HepG2 (cell line): ENCODE measurements at regions not wholly inside any gene's neighbourhood (a gene's known extent, or its start where the extent isn't known, plus 50 kb on each side); places are given as distances from the start of the nearest gene placed in this dataset.

Source experiments
- ARNT2 ChIP-seq: sonication (generic); formaldehyde crosslinking; IDR thresholded peaks from 2 replicates; pipeline ENCODE4 v1.8.0; 2022; ENCODE audit warnings: mild to moderate bottlenecking, low read depth, missing genetic modification reagents, moderate library complexity
- CBX1 ChIP-seq: IDR thresholded peaks from one replicate; pipeline ENCODE4 v1.6.1; 2016; ENCODE audit warnings: antibody characterized with exemption, low read depth
- CBX5 ChIP-seq: sonication (generic); formaldehyde crosslinking; IDR thresholded peaks from 2 replicates; pipeline ENCODE4 v1.4.0; 2020; ENCODE audit warnings: missing genetic modification reagents, borderline replicate concordance
- DMAP1 ChIP-seq: IDR thresholded peaks from 2 replicates; pipeline ENCODE4 v1.6.1; 2016
- FIP1L1 ChIP-seq: fragments of 200-400 bp; formaldehyde crosslinking; IDR thresholded peaks from 2 replicates; pipeline ENCODE4 v1.6.1; 2018; ENCODE audit warnings: low read depth, mild to moderate bottlenecking, low read length, moderate library complexity, borderline replicate concordance; ENCODE audit not compliant: insufficient read depth
- FOXO1 ChIP-seq: sonication (generic); formaldehyde crosslinking; IDR thresholded peaks from 2 replicates; pipeline ENCODE4 v1.4.0; 2020; ENCODE audit warnings: missing genetic modification reagents
- GATAD1 ChIP-seq: IDR thresholded peaks from 2 replicates; pipeline ENCODE4 v1.6.1; 2016; ENCODE audit warnings: missing genetic modification reagents, missing compliant biosample characterization
- HDAC6 ChIP-seq: fragments of 200-600 bp; sonication (generic); IDR thresholded peaks from 2 replicates; pipeline ENCODE4 v1.7.0; 2017; ENCODE audit warnings: mild to moderate bottlenecking, antibody characterized with exemption, low read length, low read depth
- HNRNPK ChIP-seq: fragments of 200-400 bp; formaldehyde crosslinking; IDR thresholded peaks from 2 replicates; pipeline ENCODE4 v1.6.1; 2018; ENCODE audit warnings: low read length, low read depth, moderate library complexity, mild to moderate bottlenecking; ENCODE audit not compliant: poor library complexity, severe bottlenecking
- POLR2G ChIP-seq: fragments of 200-400 bp; formaldehyde crosslinking; IDR thresholded peaks from 2 replicates; pipeline ENCODE4 v1.6.1; 2018; ENCODE audit warnings: mild to moderate bottlenecking, low read depth, low read length, moderate library complexity
- RARA ChIP-seq: IDR thresholded peaks from 2 replicates; pipeline ENCODE4 v1.6.1; 2016; ENCODE audit warnings: missing genetic modification reagents, missing compliant biosample characterization
- ZNF12 ChIP-seq: sonication (generic); formaldehyde crosslinking; IDR thresholded peaks from 2 replicates; pipeline ENCODE4 v1.5.0; 2020; ENCODE audit warnings: missing genetic modification reagents
- ZNF225 ChIP-seq: sonication (generic); formaldehyde crosslinking; IDR thresholded peaks from 2 replicates; pipeline ENCODE4 v1.4.0; 2020; ENCODE audit warnings: mild to moderate bottlenecking, missing genetic modification reagents
- ZNF292 ChIP-seq: sonication (generic); formaldehyde crosslinking; IDR thresholded peaks from 2 replicates; pipeline ENCODE4 v1.8.1; 2022; ENCODE audit warnings: mild to moderate bottlenecking, low read depth, missing genetic modification reagents, borderline replicate concordance
- ZNF343 ChIP-seq: sonication (generic); formaldehyde crosslinking; IDR thresholded peaks from 2 replicates; pipeline ENCODE4 v1.4.0; 2020; ENCODE audit warnings: mild to moderate bottlenecking, missing genetic modification reagents
- ZNF547 ChIP-seq: sonication (generic); formaldehyde crosslinking; IDR thresholded peaks from 2 replicates; pipeline ENCODE4 v1.5.1; 2020; ENCODE audit warnings: mild to moderate bottlenecking, missing genetic modification reagents
- ZNF644 ChIP-seq: IDR thresholded peaks from 2 replicates; pipeline ENCODE4 v1.6.1; 2016; ENCODE audit warnings: low read depth
- ZNF746 ChIP-seq: sonication (generic); formaldehyde crosslinking; IDR thresholded peaks from 2 replicates; pipeline ENCODE4 v1.8.0; 2022; ENCODE audit warnings: mild to moderate bottlenecking, missing genetic modification reagents
- ZNF747 ChIP-seq: sonication (generic); formaldehyde crosslinking; IDR thresholded peaks from 2 replicates; pipeline ENCODE4 v1.8.1; 2023; ENCODE audit warnings: missing genetic modification reagents, mild to moderate bottlenecking, borderline replicate concordance
- ZNF83 ChIP-seq: sonication (generic); formaldehyde crosslinking; IDR thresholded peaks from 2 replicates; pipeline ENCODE4 v1.4.0; 2020; ENCODE audit warnings: missing genetic modification reagents, mild to moderate bottlenecking, borderline replicate concordance
- ZNF841 ChIP-seq: sonication (generic); formaldehyde crosslinking; IDR thresholded peaks from 2 replicates; pipeline ENCODE4 v1.8.1; 2023; ENCODE audit warnings: missing genetic modification reagents, borderline replicate concordance
- ZSCAN30 ChIP-seq: sonication (generic); formaldehyde crosslinking; IDR thresholded peaks from 2 replicates; pipeline ENCODE4 v1.5.0; 2020; ENCODE audit warnings: mild to moderate bottlenecking, missing genetic modification reagents
- ZSCAN31 ChIP-seq: sonication (generic); formaldehyde crosslinking; IDR thresholded peaks from 2 replicates; pipeline ENCODE4 v1.5.0; 2020; ENCODE audit warnings: low read depth, mild to moderate bottlenecking, missing genetic modification reagents
- TF ChIP-seq, protein P1 (sequence below): sonication (generic); formaldehyde crosslinking; IDR thresholded peaks from 2 replicates; pipeline ENCODE4 v1.5.0; 2020; ENCODE audit warnings: missing genetic modification reagents
- TF ChIP-seq, protein P2 (sequence below): sonication (generic); formaldehyde crosslinking; IDR thresholded peaks from 2 replicates; pipeline ENCODE4 v1.4.0; 2020; ENCODE audit warnings: missing genetic modification reagents
- TF ChIP-seq, protein P3 (sequence below): sonication (generic); formaldehyde crosslinking; IDR thresholded peaks from 2 replicates; pipeline ENCODE4 v1.5.1; 2020; ENCODE audit warnings: mild to moderate bottlenecking, missing genetic modification reagents, borderline replicate concordance
- TF ChIP-seq, protein P4 (sequence below): sonication (generic); formaldehyde crosslinking; IDR thresholded peaks from 2 replicates; pipeline ENCODE4 v1.5.0; 2020; ENCODE audit warnings: missing genetic modification reagents

GRCh38 chr5:96117771-96118651 lies 156.4 kb upstream of the ELL2 start (continued):
- TF ChIP-seq, protein P1, sequence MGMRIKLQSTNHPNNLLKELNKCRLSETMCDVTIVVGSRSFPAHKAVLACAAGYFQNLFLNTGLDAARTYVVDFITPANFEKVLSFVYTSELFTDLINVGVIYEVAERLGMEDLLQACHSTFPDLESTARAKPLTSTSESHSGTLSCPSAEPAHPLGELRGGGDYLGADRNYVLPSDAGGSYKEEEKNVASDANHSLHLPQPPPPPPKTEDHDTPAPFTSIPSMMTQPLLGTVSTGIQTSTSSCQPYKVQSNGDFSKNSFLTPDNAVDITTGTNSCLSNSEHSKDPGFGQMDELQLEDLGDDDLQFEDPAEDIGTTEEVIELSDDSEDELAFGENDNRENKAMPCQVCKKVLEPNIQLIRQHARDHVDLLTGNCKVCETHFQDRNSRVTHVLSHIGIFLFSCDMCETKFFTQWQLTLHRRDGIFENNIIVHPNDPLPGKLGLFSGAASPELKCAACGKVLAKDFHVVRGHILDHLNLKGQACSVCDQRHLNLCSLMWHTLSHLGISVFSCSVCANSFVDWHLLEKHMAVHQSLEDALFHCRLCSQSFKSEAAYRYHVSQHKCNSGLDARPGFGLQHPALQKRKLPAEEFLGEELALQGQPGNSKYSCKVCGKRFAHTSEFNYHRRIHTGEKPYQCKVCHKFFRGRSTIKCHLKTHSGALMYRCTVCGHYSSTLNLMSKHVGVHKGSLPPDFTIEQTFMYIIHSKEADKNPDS, result no peak
- no peak for TF ChIP-seq CBX1
- TF ChIP-seq ARNT2 (CRISPR knock-in tag), result no peak
- no peak for TF ChIP-seq ZNF292 (CRISPR knock-in tag)
- TF ChIP-seq ZNF841, result no peak
- no peak for TF ChIP-seq ZNF746
- TF ChIP-seq, protein P2, sequence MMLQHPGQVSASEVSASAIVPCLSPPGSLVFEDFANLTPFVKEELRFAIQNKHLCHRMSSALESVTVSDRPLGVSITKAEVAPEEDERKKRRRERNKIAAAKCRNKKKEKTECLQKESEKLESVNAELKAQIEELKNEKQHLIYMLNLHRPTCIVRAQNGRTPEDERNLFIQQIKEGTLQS, result peak; percentile 30; the same call in 1 of the 2 replicates
- TF ChIP-seq GATAD1, result peak; percentile 27; the same call in 1 of the 2 replicates
- peak; percentile 97 for TF ChIP-seq ZNF644 (CRISPR knock-in tag)
- TF ChIP-seq RARA (CRISPR knock-in tag), result peak; percentile 81
- TF ChIP-seq ZNF225, result no peak
- no peak for TF ChIP-seq HNRNPK
- TF ChIP-seq ZNF83 (CRISPR knock-in tag), result no peak
- no peak for TF ChIP-seq POLR2G
- no peak for TF ChIP-seq ZNF12 (CRISPR knock-in tag)
- TF ChIP-seq, protein P3, sequence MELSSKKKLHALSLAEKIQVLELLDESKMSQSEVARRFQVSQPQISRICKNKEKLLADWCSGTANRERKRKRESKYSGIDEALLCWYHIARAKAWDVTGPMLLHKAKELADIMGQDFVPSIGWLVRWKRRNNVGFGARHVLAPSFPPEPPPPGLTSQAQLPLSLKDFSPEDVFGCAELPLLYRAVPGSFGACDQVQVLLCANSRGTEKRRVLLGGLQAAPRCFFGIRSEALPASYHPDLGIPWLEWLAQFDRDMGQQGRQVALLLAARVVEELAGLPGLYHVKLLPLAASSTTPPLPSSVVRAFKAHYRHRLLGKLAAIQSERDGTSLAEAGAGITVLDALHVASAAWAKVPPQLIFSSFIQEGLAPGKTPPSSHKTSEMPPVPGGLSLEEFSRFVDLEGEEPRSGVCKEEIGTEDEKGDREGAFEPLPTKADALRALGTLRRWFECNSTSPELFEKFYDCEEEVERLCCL (CRISPR knock-in tag), result no peak
- TF ChIP-seq ZNF547 (CRISPR knock-in tag), result no peak
- no peak for TF ChIP-seq HDAC6
- TF ChIP-seq, protein P4, sequence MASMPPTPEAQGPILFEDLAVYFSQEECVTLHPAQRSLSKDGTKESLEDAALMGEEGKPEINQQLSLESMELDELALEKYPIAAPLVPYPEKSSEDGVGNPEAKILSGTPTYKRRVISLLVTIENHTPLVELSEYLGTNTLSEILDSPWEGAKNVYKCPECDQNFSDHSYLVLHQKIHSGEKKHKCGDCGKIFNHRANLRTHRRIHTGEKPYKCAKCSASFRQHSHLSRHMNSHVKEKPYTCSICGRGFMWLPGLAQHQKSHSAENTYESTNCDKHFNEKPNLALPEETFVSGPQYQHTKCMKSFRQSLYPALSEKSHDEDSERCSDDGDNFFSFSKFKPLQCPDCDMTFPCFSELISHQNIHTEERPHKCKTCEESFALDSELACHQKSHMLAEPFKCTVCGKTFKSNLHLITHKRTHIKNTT (CRISPR knock-in tag), result no peak
- TF ChIP-seq FIP1L1, result no peak
- no peak for TF ChIP-seq ZSCAN30 (CRISPR knock-in tag)
- TF ChIP-seq ZSCAN31, result 0 out of 2 replicates have a peak, but pooled peaks have one; percentile 58
- TF ChIP-seq ZNF747 (CRISPR knock-in tag), result peak; percentile 65; the same call in 1 of the 2 replicates
- TF ChIP-seq ZNF343 (CRISPR knock-in tag), result no peak
- peak; percentile 72 for TF ChIP-seq DMAP1 (CRISPR knock-in tag)
- TF ChIP-seq FOXO1 (CRISPR knock-in tag), result peak; percentile 48; the same call in 1 of the 2 replicates
- TF ChIP-seq CBX5 (CRISPR knock-in tag), result no peak
